Testis (tissue), 2 donors: ENCODE measurements at regions not wholly inside any gene's neighbourhood (a gene's known extent, or its start where the extent isn't known, plus 50 kb on each side); places are given as distances from the start of the nearest gene placed in this dataset.

Experiments used
- DNase-seq: peaks from one replicate; pipeline ENCODE4 v3.0.0-alpha.2; 2019
- H3K27ac ChIP-seq, 2 donors: fragments of 200-600 bp; sonication (generic); one replicate each; pipeline ENCODE4 v1.5.1; 2019
- H3K27me3 ChIP-seq: fragments of 200-600 bp; sonication (generic); one replicate; pipeline ENCODE4 v1.5.1; 2019
- H3K36me3 ChIP-seq: fragments of 200-600 bp; sonication (generic); one replicate; pipeline ENCODE4 v1.5.1; 2017; ENCODE audit warnings: low read depth; ENCODE audit errors: missing control alignments
- H3K4me1 ChIP-seq: fragments of 200-600 bp; sonication (generic); one replicate; pipeline ENCODE4 v1.5.1; 2019
- H3K4me3 ChIP-seq, 2 donors: fragments of 200-600 bp; sonication (generic); one replicate each; pipeline ENCODE4 v1.5.1; 2017 to 2019
- H3K9me3 ChIP-seq: fragments of 200-600 bp; sonication (generic); one replicate; pipeline ENCODE4 v1.5.1; 2017
- POLR2A ChIP-seq: fragments of 450-650 bp; IDR thresholded peaks from one replicate; pipeline ENCODE4 v1.6.1; 2017; ENCODE audit warnings: antibody characterized with exemption, mild to moderate bottlenecking, moderate library complexity
- WGBS, 2 donors: methylation state at CpG; one replicate each; pipeline ENCODE4 v1.1.5; 2018; 5-methylcytosine and 5-hydroxymethylcytosine counted together
- intact Hi-C: fragments of 100-400 bp; cut with DNase I; formaldehyde crosslinking; loops from one replicate; pipeline ENCODE4 v1.15.1; 2023; ENCODE audit warnings: low total_unique reads
- TF ChIP-seq, protein P1 (sequence below), 3 experiments: fragments of 450-650 bp in 2 of 3; fragments of 200-600 bp in 1 of 3; sonication (generic) in 1 of 3; IDR thresholded peaks; one replicate each; pipeline ENCODE4 v1.5.1; 2016 to 2019; ENCODE audit warnings: antibody characterized with exemption in 3 of 3, mild to moderate bottlenecking in 2 of 3, moderate library complexity in 1 of 3

DNA sequence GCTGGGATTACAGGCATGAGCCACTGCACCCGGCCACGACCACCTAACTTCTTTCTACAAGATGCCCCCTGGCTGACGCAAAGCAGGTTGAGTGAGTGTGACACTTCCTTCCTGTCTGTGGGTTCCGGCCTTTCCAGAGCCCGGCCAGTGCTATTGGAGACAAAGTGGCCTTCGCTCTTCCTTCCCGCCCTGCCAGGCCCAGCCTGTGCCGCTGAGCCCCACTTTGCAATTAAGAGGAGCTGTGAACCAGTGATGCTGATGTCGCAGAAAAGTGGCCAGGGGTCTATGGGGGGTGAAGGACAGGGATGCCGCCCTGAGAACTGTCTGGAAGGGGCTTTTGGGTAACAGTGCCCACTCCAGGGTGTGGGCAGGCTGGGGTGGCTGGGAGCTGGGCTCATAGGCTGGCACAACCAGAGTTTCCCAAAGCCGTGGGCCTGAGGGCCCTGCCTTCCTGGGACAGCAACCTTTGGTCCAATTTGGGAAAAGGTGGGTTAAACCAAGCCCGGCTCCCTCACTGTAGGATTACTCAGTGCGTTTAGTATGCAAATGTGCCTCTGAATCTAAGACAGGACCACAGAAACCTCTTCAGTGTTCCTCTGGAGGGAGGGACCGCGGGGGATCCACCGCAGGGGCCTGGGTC is 174.9 kb downstream of the SEC14L1 start:
- peaks cover 40% of the 10 kb centered on the region for H3K4me1 ChIP-seq
- DNase-seq = no peak
- TF ChIP-seq, protein P1, sequence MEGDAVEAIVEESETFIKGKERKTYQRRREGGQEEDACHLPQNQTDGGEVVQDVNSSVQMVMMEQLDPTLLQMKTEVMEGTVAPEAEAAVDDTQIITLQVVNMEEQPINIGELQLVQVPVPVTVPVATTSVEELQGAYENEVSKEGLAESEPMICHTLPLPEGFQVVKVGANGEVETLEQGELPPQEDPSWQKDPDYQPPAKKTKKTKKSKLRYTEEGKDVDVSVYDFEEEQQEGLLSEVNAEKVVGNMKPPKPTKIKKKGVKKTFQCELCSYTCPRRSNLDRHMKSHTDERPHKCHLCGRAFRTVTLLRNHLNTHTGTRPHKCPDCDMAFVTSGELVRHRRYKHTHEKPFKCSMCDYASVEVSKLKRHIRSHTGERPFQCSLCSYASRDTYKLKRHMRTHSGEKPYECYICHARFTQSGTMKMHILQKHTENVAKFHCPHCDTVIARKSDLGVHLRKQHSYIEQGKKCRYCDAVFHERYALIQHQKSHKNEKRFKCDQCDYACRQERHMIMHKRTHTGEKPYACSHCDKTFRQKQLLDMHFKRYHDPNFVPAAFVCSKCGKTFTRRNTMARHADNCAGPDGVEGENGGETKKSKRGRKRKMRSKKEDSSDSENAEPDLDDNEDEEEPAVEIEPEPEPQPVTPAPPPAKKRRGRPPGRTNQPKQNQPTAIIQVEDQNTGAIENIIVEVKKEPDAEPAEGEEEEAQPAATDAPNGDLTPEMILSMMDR (IDR thresholded peaks at IDR 0.05) = no peak
- TF ChIP-seq POLR2A = no peak
- H3K36me3 ChIP-seq = no peaks in the 10 kb centered on the region
- H3K27me3 ChIP-seq = no peaks in the 10 kb centered on the region
- intact Hi-C loops = no loop called here
- H3K4me3 ChIP-seq = no peak overlapping the region
- no peak overlapping the region for H3K27ac ChIP-seq
- WGBS, 2 donors = 72 to 73% methylated on average over 16 of the region's 16 CpGs
- H3K9me3 ChIP-seq = no peaks in the 10 kb centered on the region

DNA sequence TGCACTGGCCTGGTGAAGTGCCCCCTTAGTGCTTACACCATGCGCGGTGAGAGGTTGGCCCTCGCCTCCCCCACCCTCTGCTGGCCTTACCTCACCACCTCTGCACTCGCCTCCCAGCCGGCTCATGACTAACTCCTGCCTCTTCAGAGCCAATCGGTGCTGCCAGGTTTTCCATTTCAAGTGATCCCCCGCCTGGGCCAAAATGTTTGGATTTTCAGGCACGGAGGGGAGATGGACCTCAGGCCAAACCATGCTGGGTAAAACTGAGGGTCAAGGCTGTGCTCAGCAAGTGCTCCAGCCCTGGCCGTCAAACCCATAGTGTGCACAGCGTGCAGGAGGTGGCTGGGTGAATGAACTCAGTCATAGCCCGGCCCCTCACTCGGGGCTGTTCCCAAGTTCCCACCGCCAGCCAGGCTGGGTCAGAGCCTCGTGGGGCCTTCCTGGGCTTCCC is 175.4 kb downstream of the SEC14L1 start:
- H3K27me3 ChIP-seq = no peaks in the 10 kb centered on the region
- WGBS, 2 donors = 54 to 62% methylated on average over 14 of the region's 14 CpGs
- DNase-seq = peak; percentile 51
- H3K9me3 ChIP-seq = no peaks in the 10 kb centered on the region
- no peak overlapping the region for H3K27ac ChIP-seq
- TF ChIP-seq, protein P1 (IDR thresholded peaks at IDR 0.05) = no peak
- no peak for TF ChIP-seq POLR2A
- H3K36me3 ChIP-seq = no peaks in the 10 kb centered on the region
- peaks cover 40% of the 10 kb centered on the region for H3K4me1 ChIP-seq
- intact Hi-C loops = no loop called here
- no peak overlapping the region for H3K4me3 ChIP-seq

DNA sequence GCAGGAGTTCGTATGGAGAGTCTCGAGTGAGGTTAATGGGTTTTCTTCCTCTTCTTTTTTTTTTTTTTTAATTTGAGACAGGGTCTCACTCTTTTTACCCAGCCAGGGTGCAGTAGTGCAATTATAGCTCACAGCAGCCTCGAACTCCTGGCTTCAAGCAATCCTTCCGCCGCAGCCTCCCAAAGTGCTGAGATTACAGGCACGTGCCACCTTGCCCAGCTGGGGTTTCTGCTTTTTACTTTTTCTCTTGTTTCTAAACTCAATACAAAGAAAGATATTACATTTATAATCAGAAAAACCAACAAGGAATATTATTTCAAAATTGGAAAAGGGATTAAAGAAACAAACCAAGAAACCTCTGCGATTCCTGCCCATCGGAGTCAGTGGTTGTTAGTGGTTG is 175.9 kb downstream of the SEC14L1 start:
- intact Hi-C loops = no loop called here
- 88 to 90% methylated on average over 8 of the region's 8 CpGs for WGBS, 2 donors

DNA sequence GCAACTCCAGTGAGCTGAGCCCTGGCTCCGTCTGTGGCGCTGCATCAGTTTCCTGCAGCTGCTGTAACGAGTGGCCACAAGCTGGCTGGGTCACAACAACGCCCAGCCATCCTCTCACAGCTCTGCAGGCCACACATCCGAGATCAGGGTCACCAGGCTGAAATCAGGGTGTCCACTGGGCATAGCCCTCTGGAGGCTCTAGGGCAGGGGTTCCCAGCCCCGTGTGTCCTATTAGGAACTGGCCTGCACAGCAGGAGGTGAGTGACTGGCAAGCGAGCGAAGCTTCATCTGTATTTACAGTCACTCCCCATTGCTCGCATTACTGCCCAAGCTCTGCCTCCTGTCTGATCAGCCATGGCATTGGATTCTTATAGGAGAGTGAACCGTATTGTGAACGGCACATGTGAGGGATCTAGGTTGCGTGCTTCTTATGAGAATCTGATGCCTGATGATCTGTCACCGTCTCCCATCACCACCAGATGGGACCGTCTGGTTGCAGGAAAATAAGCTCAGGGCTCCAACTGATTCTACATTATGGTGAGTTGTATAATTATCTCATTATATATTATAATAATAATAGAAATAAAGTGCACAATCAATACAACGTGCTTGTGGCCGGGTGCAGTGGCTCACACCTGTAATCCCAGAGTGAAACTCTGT is 176.5 kb downstream of the SEC14L1 start:
- intact Hi-C loops = no loop called here
- Histone ChIP-seq H3K36me3 (no peaks in the 10 kb centered on the region), H3K27ac (no peak overlapping the region), H3K9me3 (no peaks in the 10 kb centered on the region), H3K4me3 (no peak overlapping the region), H3K27me3 (no peaks in the 10 kb centered on the region), H3K4me1 (peaks cover 40% of the 10 kb centered on the region)
- no peak for TF ChIP-seq POLR2A
- TF ChIP-seq, protein P1 (IDR thresholded peaks at IDR 0.05) = no peak
- WGBS, 2 donors = 94 to 95% methylated on average over 13 to 16 of the region's 16 CpGs
- no peak for DNase-seq

More for the DNA sequence above, 175.9 kb downstream of the SEC14L1 start:
- Histone ChIP-seq H3K27me3 (no peaks in the 10 kb centered on the region), H3K4me1 (peaks cover 40% of the 10 kb centered on the region), H3K27ac (no peak overlapping the region), H3K9me3 (no peaks in the 10 kb centered on the region), H3K4me3 (no peak overlapping the region), H3K36me3 (no peaks in the 10 kb centered on the region)
- no peak for TF ChIP-seq POLR2A
- TF ChIP-seq, protein P1 (IDR thresholded peaks at IDR 0.05) = no peak
- DNase-seq = no peak
